ENCODE measurements at regions not wholly inside any gene's neighbourhood (a gene's known extent, or its start where the extent isn't known, plus 50 kb on each side); places are given as distances from the start of the nearest gene placed in this dataset.
"Not testable (repeated sequence)": the region's sequence is repeated elsewhere in the genome, so short reads cannot be mapped to it uniquely, and the experiment has no call there.

DNA sequence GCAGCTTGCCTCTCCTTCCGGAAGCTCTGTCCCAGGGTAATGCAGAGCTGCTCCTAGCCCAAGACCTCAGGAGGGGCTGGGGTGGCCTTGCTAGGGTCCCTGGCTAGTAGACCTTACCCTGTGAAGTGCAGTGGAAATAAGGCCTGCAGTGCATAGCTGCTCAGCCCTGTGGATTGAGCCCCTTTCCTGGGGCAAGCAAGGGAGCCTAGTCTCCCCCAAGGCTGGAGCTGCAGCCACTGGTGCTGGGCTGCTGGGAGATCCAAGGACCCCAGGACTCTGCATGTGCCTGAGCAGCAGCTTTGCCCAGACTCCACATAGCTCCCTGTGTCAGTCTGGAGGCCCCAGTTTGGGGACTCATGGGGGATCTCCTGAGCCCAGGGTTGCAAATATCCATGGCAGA is 57.9 kb downstream of the FANCF start:
- no peaks in the 10 kb centered on the region for H3K4me1 Mint-ChIP-seq (ENCODE audit: low read depth)
- H3K4me3 Mint-ChIP-seq: no peak overlapping the region
- no peak overlapping the region for H3K27ac Mint-ChIP-seq
- H3K27me3 Mint-ChIP-seq: peaks cover 37% of the 10 kb centered on the region
- H3K36me3 Mint-ChIP-seq (ENCODE audit: low read depth): no peaks in the 10 kb centered on the region
- DNase-seq: no peak
- peaks cover 9% of the 10 kb centered on the region for H3K9me3 Mint-ChIP-seq

DNA sequence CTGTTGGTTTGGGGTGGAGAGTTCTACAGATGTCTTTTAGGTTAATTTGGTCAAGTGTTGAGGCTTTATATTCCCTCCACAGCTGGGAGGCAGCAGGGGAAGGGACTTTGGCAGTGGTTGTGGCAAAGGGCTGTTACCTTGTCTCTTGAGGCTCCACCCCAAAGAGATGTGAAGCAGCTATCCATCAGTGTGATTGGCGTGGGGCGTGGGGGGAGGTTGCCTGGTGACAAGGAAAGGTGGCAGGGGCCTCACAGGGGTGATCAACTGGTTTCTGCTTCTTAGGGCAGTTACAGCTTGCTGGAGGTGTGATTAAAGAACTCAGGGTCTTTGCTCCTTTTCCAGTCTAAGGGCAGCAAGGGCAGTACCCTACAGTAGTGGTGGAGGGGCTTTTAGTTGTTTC is 59.3 kb downstream of the FANCF start:
- Mint-ChIP-seq H3K4me3 (no peak overlapping the region), H3K4me1 (ENCODE audit: low read depth) (no peaks in the 10 kb centered on the region), H3K9me3 (peaks cover 9% of the 10 kb centered on the region), H3K36me3 (ENCODE audit: low read depth) (no peaks in the 10 kb centered on the region), H3K27ac (no peak overlapping the region), H3K27me3 (peaks cover 31% of the 10 kb centered on the region)
- no peak for DNase-seq

- H3K27ac Mint-ChIP-seq: no peak overlapping the region
- peaks cover 9% of the 10 kb centered on the region for H3K9me3 Mint-ChIP-seq
- no peaks in the 10 kb centered on the region for H3K4me1 Mint-ChIP-seq (ENCODE audit: low read depth)
- no peak for DNase-seq
- H3K36me3 Mint-ChIP-seq (ENCODE audit: low read depth): no peaks in the 10 kb centered on the region
- no peak overlapping the region for H3K4me3 Mint-ChIP-seq
- H3K27me3 Mint-ChIP-seq: peaks cover 17% of the 10 kb centered on the region
These were observed 64.3 kb downstream of the FANCF start for GRCh38 chr11:22561283-22561682.

DNA sequence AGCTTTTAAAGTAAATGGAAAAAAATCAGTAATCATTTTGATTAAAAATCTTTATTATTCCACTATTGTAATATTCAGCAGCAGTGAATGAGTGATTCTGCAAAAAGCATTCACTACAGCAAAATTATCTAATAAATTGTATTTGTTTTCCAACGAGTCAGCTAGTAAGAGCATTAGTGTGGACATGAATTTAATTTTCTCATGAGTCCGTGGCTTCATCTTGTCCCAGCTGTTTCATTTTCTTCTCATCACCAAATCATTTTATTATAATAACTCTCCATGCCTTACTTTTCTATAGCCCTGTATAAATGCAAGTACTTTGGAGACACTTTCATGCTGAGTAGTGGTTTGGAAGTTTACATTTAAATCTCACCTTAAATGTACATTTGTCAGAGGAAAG is 66.2 kb downstream of the FANCF start:
- Mint-ChIP-seq H3K9me3 (peaks cover 9% of the 10 kb centered on the region), H3K4me1 (ENCODE audit: low read depth) (peaks cover 3% of the 10 kb centered on the region), H3K36me3 (ENCODE audit: low read depth) (no peaks in the 10 kb centered on the region), H3K27ac (no peak overlapping the region), H3K27me3 (peaks cover 13% of the 10 kb centered on the region), H3K4me3 (no peak overlapping the region)
- no peak for DNase-seq

DNA sequence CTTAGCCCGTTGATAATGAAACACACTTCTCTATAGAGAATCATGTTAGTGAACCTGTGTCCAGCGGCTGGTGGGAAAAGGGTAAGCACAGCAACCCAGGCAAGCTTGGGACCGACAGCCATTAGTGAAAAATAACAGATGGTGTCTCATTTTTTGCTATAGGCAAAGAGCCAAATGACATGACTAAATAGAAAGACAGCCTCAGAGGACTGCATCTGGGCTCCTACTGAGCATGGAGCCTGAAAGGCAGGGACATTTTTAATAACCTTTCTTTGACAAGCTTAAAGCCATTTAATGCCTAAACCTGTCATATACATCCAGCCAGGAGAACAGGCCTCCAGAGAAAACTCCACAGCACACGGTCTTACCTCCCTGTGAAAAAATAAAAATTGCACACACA is 67.0 kb downstream of the FANCF start:
- Mint-ChIP-seq H3K36me3 (ENCODE audit: low read depth) (no peaks in the 10 kb centered on the region), H3K27me3 (peaks cover 8% of the 10 kb centered on the region), H3K4me3 (no peak overlapping the region), H3K4me1 (ENCODE audit: low read depth) (peaks cover 8% of the 10 kb centered on the region), H3K27ac (no peak overlapping the region), H3K9me3 (peaks cover 5% of the 10 kb centered on the region)
- no peak for DNase-seq

DNA sequence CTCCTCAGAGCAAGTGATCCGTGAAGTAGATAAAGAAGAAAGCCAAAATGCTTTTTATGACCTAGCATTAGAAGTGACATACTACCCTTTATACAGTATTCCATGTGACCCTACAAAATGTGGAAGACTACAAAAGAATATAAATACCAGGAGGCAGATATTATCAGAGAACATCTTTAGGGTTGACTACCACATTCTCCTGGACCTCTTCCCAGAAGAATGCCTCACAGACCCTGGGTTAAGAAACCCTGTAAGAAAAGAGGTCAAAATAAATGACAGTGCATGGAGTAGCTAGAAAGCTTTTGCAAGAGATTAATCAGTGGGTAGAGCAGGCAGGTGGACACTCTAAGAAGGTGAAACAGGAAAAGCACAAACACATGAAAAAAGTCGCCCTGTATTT is 69.2 kb downstream of the FANCF start:
- no peak overlapping the region for H3K27ac Mint-ChIP-seq
- no peak overlapping the region for H3K4me3 Mint-ChIP-seq
- no peak for DNase-seq
- H3K9me3 Mint-ChIP-seq: no peaks in the 10 kb centered on the region
- peaks cover 5% of the 10 kb centered on the region for H3K27me3 Mint-ChIP-seq
- H3K4me1 Mint-ChIP-seq (ENCODE audit: low read depth): peaks cover 10% of the 10 kb centered on the region
- no peaks in the 10 kb centered on the region for H3K36me3 Mint-ChIP-seq (ENCODE audit: low read depth)

GRCh38 chr11:22555881-22556280 is 69.7 kb downstream of the FANCF start:
- Mint-ChIP-seq H3K9me3 (no peaks in the 10 kb centered on the region), H3K27ac (no peak overlapping the region), H3K4me1 (ENCODE audit: low read depth) (peaks cover 10% of the 10 kb centered on the region), H3K27me3 (peaks cover 5% of the 10 kb centered on the region), H3K36me3 (ENCODE audit: low read depth) (no peaks in the 10 kb centered on the region), H3K4me3 (no peak overlapping the region)
- no peak for DNase-seq

DNA sequence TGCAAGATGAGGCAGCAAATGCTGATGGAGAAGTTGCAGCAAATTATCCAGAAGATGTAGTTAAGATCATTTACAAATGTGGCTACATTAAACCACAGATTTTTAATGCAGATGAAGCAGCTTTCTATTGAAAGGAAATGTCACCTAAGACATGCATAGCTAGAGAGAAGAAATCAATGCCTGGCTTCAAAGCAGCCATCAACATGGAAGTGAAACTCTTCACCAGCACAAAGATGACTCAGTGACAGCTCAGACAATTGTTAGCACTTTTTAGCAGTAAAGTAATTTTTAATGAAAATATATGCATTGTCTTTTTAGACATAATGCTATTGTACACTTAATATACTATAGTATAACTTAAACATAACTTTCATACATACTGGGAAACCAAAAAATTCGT is 71.4 kb downstream of the FANCF start:
- DNase-seq: no peak
- H3K9me3 Mint-ChIP-seq: no peaks in the 10 kb centered on the region
- H3K4me3 Mint-ChIP-seq: no peak overlapping the region
- no peak overlapping the region for H3K27ac Mint-ChIP-seq
- peaks cover 10% of the 10 kb centered on the region for H3K4me1 Mint-ChIP-seq (ENCODE audit: low read depth)
- no peaks in the 10 kb centered on the region for H3K36me3 Mint-ChIP-seq (ENCODE audit: low read depth)
- peaks cover 11% of the 10 kb centered on the region for H3K27me3 Mint-ChIP-seq

DNA sequence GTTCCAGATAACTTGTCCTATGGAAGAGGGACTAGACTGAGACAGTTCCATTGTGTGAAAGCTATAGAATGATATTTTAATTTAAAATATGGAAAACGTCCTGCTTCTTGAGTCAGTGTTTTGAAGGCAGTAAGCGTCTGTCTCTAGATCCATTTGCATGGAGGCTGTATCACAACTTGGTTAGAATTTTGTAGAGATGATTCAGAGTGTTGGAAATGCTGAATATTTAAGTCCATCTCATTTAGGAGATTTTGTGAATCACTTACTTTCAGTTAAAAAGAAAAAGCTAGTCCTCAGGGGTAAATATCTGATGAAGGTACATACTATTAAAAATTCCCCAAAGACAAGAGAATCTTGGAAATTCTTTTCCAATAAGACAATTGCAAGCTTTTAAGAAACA is 72.7 kb downstream of the FANCF start:
- Mint-ChIP-seq H3K36me3 (ENCODE audit: low read depth) (no peaks in the 10 kb centered on the region), H3K27ac (no peak overlapping the region), H3K4me3 (no peak overlapping the region), H3K9me3 (no peaks in the 10 kb centered on the region), H3K27me3 (peaks cover 13% of the 10 kb centered on the region), H3K4me1 (ENCODE audit: low read depth) (peaks cover 10% of the 10 kb centered on the region)
- no peak for DNase-seq

DNA sequence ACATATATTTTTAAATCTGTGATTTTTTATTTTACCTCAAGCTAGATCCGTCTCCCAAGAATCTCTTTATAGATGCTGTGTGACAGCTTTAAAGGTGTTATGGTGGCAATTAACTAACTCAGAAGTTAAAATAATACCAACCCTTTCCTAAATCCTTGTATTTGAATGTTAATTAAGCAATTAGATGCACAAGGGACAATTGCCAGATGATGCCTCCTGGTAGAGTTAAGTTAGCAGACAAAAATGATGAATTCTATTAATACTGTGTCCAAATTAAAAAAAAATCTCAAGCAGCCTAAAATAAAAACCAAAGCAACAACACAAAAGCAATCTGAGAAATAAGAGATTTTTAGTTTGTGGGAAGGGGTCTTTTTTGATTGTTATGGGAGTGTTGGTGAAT is 78.9 kb downstream of the FANCF start:
- Mint-ChIP-seq H3K27ac (no peak overlapping the region), H3K9me3 (no peaks in the 10 kb centered on the region), H3K27me3 (peaks cover 26% of the 10 kb centered on the region), H3K4me1 (ENCODE audit: low read depth) (no peaks in the 10 kb centered on the region), H3K36me3 (ENCODE audit: low read depth) (no peaks in the 10 kb centered on the region), H3K4me3 (no peak overlapping the region)
- no peak for DNase-seq

DNA sequence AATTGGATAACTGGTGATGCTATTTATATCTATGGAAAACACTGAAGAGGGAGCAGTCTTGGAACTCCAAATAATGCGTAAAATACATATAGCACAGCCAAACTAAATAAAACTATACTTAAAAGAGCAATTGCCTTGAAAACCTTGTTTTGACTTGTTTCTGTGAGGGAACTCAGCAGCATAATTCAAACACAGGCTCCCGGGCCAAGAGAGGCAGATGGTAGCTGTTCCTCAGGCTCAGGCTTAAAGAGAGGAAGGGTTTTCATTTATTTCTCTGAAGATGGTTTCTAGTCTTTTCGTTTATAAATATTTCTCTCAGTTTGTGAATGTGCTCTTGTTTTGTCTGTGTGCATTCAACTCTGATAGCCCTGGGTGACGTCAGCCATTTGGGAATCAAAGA is 82.4 kb downstream of the FANCF start:
- H3K27ac Mint-ChIP-seq: no peak overlapping the region
- H3K4me1 Mint-ChIP-seq (ENCODE audit: low read depth): no peaks in the 10 kb centered on the region
- no peak for DNase-seq
- no peak overlapping the region for H3K4me3 Mint-ChIP-seq
- peaks cover 27% of the 10 kb centered on the region for H3K27me3 Mint-ChIP-seq
- no peaks in the 10 kb centered on the region for H3K9me3 Mint-ChIP-seq
- no peaks in the 10 kb centered on the region for H3K36me3 Mint-ChIP-seq (ENCODE audit: low read depth)

- no peak for DNase-seq
- peaks cover 20% of the 10 kb centered on the region for H3K27me3 Mint-ChIP-seq
- H3K9me3 Mint-ChIP-seq: no peaks in the 10 kb centered on the region
- H3K4me3 Mint-ChIP-seq: no peak overlapping the region
- H3K27ac Mint-ChIP-seq: no peak overlapping the region
- no peaks in the 10 kb centered on the region for H3K4me1 Mint-ChIP-seq (ENCODE audit: low read depth)
- H3K36me3 Mint-ChIP-seq (ENCODE audit: low read depth): no peaks in the 10 kb centered on the region
These were observed 85.8 kb downstream of the FANCF start for GRCh38 chr11:22539821-22540256.

GRCh38 chr11:22536071-22536470 is 89.6 kb downstream of the FANCF start:
- Mint-ChIP-seq H3K36me3 (ENCODE audit: low read depth) (no peaks in the 10 kb centered on the region), H3K9me3 (no peaks in the 10 kb centered on the region), H3K4me1 (ENCODE audit: low read depth) (no peaks in the 10 kb centered on the region), H3K27ac (no peak overlapping the region), H3K4me3 (no peak overlapping the region), H3K27me3 (peaks cover 14% of the 10 kb centered on the region)
- DNase-seq: no peak

DNA sequence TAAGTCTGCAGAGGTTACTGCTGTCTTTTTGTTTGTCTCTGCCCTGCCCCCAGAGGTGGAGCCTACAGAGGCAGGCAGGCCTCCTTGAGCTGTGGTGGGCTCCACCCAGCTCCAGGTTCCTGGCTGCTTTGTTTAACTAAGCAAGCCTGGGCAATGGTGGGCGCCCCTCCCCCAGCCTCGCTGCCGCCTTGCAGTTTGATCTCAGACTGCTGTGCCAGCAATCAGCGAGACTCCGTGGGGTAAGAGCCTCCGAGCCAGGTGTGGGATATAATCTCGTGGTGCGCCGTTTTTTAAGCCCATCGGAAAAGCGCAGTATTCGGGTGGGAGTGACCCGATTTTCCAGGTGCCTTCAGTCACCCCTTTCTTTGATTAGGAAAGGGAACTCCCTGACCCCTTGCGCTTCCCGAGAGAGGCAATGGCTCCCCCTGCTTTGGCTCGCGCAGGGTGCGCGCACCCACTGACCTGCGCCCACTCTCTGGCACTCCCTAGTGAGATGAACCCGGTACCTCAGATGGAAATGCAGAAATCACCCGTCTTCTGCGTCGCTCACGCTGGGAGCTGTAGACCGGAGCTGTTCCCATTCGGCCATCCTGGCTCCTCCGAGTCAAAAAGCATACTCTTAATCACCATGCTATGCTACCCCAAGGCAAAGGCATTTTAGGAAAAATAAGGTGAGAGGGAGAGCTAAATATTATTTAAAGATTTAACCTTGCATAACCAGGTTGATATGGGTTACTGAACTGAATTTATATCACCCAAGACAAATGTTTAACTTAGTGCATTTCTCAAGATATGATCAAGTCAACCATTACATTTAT is 96.8 kb downstream of the FANCF start:
- not testable (repeated sequence) for H3K36me3 Mint-ChIP-seq (ENCODE audit: low read depth); H3K27ac Mint-ChIP-seq; DNase-seq; H3K4me3 Mint-ChIP-seq; H3K4me1 Mint-ChIP-seq (ENCODE audit: low read depth); H3K9me3 Mint-ChIP-seq
- peaks cover 10% of the 10 kb centered on the region for H3K27me3 Mint-ChIP-seq

GRCh38 chr11:22522225-22522624 is 103.4 kb downstream of the FANCF start:
- no peaks in the 10 kb centered on the region for H3K9me3 Mint-ChIP-seq
- no peaks in the 10 kb centered on the region for H3K36me3 Mint-ChIP-seq (ENCODE audit: low read depth)
- H3K4me3 Mint-ChIP-seq: no peak overlapping the region
- no peaks in the 10 kb centered on the region for H3K4me1 Mint-ChIP-seq (ENCODE audit: low read depth)
- no peaks in the 10 kb centered on the region for H3K27me3 Mint-ChIP-seq
- DNase-seq: no peak
- no peak overlapping the region for H3K27ac Mint-ChIP-seq

DNA sequence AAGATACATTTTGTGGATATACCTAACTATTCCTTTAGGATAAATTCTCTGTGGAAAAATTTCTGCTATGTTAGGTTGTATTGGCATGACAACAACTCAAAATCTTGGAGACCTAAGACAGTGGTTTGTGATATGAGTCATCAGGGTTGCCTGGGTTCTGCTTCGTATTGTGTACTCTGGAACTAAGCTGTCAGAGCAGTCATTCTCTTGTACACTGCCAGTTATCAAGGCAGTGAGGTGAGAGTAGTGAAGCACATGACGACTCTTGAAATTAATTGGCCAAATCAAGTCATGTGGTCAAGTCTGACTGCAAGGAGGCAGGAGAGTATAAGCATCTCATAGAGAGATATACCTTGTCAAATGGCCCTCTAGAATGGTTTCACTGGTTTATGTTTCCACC is 104.4 kb downstream of the FANCF start:
- no peak for DNase-seq
- no peak overlapping the region for H3K27ac Mint-ChIP-seq
- peaks cover under 1% of the 10 kb centered on the region for H3K27me3 Mint-ChIP-seq
- H3K36me3 Mint-ChIP-seq (ENCODE audit: low read depth): no peaks in the 10 kb centered on the region
- H3K4me1 Mint-ChIP-seq (ENCODE audit: low read depth): no peaks in the 10 kb centered on the region
- no peaks in the 10 kb centered on the region for H3K9me3 Mint-ChIP-seq
- no peak overlapping the region for H3K4me3 Mint-ChIP-seq
